Astrocyte (in vitro differentiated cells and primary cell): ENCODE measurements at regions not wholly inside any gene's neighbourhood (a gene's known extent, or its start where the extent isn't known, plus 50 kb on each side); places are given as distances from the start of the nearest gene placed in this dataset.

Experiments used
- CTCF ChIP-seq: IDR thresholded peaks from 2 replicates; pipeline ENCODE4 v1.5.1; 2011; ENCODE audit warnings: low read depth, mild to moderate bottlenecking, inconsistent platforms, low read length, moderate library complexity; ENCODE audit not compliant: insufficient read depth
- EZH2 ChIP-seq: IDR thresholded peaks from 2 replicates; pipeline ENCODE4 v1.6.1; 2012; ENCODE audit warnings: mild to moderate bottlenecking, low read length, inconsistent platforms; ENCODE audit not compliant: insufficient read depth

- TF ChIP-seq CTCF (no peak), EZH2 (no peak)
These were observed 1037.4 kb downstream of the NLGN4Y start for GRCh38 chrY:15561501-15562289.
